GM23338 (cell line): ENCODE measurements at regions not wholly inside any gene's neighbourhood (a gene's known extent, or its start where the extent isn't known, plus 50 kb on each side); places are given as distances from the start of the nearest gene placed in this dataset.

Experiments used
- ATAC-seq: fragments of 200-7000 bp; cut with Tn5 transposase; 3 replicates; pipeline ENCODE4 v1.9.1; 2020
- DNase-seq: peaks from one replicate; pipeline ENCODE4 v3.0.0-alpha.2; 2015; ENCODE audit warnings: low spot score
- H2AFZ ChIP-seq: fragments of 200-600 bp; sonication (generic); 2 replicates; pipeline ENCODE4 v1.8.0; 2016; ENCODE audit warnings: antibody characterized with exemption, mild to moderate bottlenecking, moderate library complexity
- H3F3A ChIP-seq: fragments of 200-600 bp; sonication (generic); replicated peaks from 2 replicates; pipeline ENCODE4 v1.8.0; 2017; ENCODE audit warnings: antibody characterized with exemption, mixed run types, low read depth
- H3K27ac ChIP-seq: fragments of 200-600 bp; sonication (generic); 2 replicates; pipeline ENCODE4 v1.6.1; 2016; ENCODE audit warnings: low read depth
- H3K27me3 ChIP-seq: fragments of 200-600 bp; sonication (generic); 2 replicates; pipeline ENCODE4 v1.8.0; 2016; ENCODE audit warnings: mild to moderate bottlenecking, mixed run types, moderate library complexity; ENCODE audit not compliant: insufficient read depth
- H3K36me3 ChIP-seq: fragments of 200-600 bp; sonication (generic); 2 replicates; pipeline ENCODE4 v1.8.0; 2016; ENCODE audit warnings: mild to moderate bottlenecking; ENCODE audit not compliant: insufficient read depth
- H3K4me1 ChIP-seq: fragments of 200-600 bp; sonication (generic); 2 replicates; pipeline ENCODE4 v1.8.0; 2016; ENCODE audit warnings: mild to moderate bottlenecking, moderate library complexity; ENCODE audit not compliant: insufficient read depth
- H3K4me2 ChIP-seq: fragments of 200-600 bp; sonication (generic); 2 replicates; pipeline ENCODE4 v1.7.1; 2017; ENCODE audit warnings: mixed run types
- H3K4me3 ChIP-seq: fragments of 200-600 bp; sonication (generic); 2 replicates; pipeline ENCODE4 v1.6.1; 2016; ENCODE audit warnings: mixed run types
- H3K79me2 ChIP-seq: fragments of 200-600 bp; sonication (generic); replicated peaks from 2 replicates; pipeline ENCODE4 v1.8.0; 2017; ENCODE audit warnings: mild to moderate bottlenecking; ENCODE audit not compliant: insufficient read depth
- H3K9me2 ChIP-seq: fragments of 200-600 bp; sonication (generic); 2 replicates; pipeline ENCODE4 v1.8.0; 2017; ENCODE audit not compliant: insufficient read depth
- H4K20me1 ChIP-seq: fragments of 200-600 bp; sonication (generic); replicated peaks from 2 replicates; pipeline ENCODE4 v1.8.0; 2017; ENCODE audit warnings: mild to moderate bottlenecking; ENCODE audit not compliant: insufficient read depth
- H3K27ac Mint-ChIP-seq: 2 replicates; pipeline ENCODE4 v1.8.0; 2020; ENCODE audit warnings: inconsistent platforms, mild to moderate bottlenecking, moderate library complexity, mixed read lengths
- H3K27me3 Mint-ChIP-seq: 3 replicates; pipeline ENCODE4 v1.8.0; 2022; ENCODE audit warnings: low read depth, mild to moderate bottlenecking, moderate library complexity, mixed read lengths, inconsistent platforms; ENCODE audit not compliant: insufficient read depth, poor library complexity
- H3K36me3 Mint-ChIP-seq: 3 replicates; pipeline ENCODE4 v1.8.0; 2021; ENCODE audit warnings: low read depth, mild to moderate bottlenecking, inconsistent platforms, moderate library complexity, mixed read lengths
- H3K4me1 Mint-ChIP-seq: 3 replicates; pipeline ENCODE4 v1.8.0; 2020; ENCODE audit warnings: mild to moderate bottlenecking, inconsistent platforms, mixed read lengths
- H3K4me3 Mint-ChIP-seq: 3 replicates; pipeline ENCODE4 v1.8.0; 2021; ENCODE audit warnings: moderate library complexity, mild to moderate bottlenecking, inconsistent platforms, mixed read lengths
- H3K9me3 Mint-ChIP-seq: 3 replicates; pipeline ENCODE4 v1.8.0; 2020; ENCODE audit warnings: moderate library complexity, mild to moderate bottlenecking, inconsistent platforms, mixed read lengths
- EZH2 ChIP-seq: fragments of 200-600 bp; sonication (generic); IDR thresholded peaks from one replicate; pipeline ENCODE4 v1.8.0; 2017; ENCODE audit warnings: antibody characterized with exemption, mild to moderate bottlenecking, low read depth; ENCODE audit not compliant: unreplicated experiment
- EZH2phosphoT487 ChIP-seq: fragments of 200-600 bp; sonication (generic); IDR thresholded peaks from one replicate; pipeline ENCODE4 v1.8.1; 2018; ENCODE audit warnings: antibody characterized with exemption; ENCODE audit not compliant: unreplicated experiment
- JUNB ChIP-seq: IDR thresholded peaks from one replicate; pipeline ENCODE4 v1.6.1; 2016; ENCODE audit warnings: antibody characterized with exemption; ENCODE audit not compliant: unreplicated experiment
- NANOG ChIP-seq: IDR thresholded peaks from 2 replicates; pipeline ENCODE4 v1.6.1; 2016; ENCODE audit warnings: antibody characterized with exemption, borderline replicate concordance
- POLR2AphosphoS5 ChIP-seq: IDR thresholded peaks from 2 replicates; pipeline ENCODE4 v1.6.1; 2016; ENCODE audit warnings: antibody characterized with exemption, low read depth
- TF ChIP-seq, protein P1 (sequence below): fragments of 250-450 bp; sonication (Bioruptor Pico); IDR thresholded peaks from 2 replicates; pipeline ENCODE4 v1.5.0; 2020; ENCODE audit warnings: mild to moderate bottlenecking, moderate library complexity
- TF ChIP-seq, protein P2 (sequence below): IDR thresholded peaks from 2 replicates; pipeline ENCODE4 v1.6.1; 2016; ENCODE audit warnings: antibody characterized with exemption
- TF ChIP-seq, protein P3 (sequence below): IDR thresholded peaks from one replicate; pipeline ENCODE4 v1.6.1; 2018; ENCODE audit warnings: antibody characterized with exemption; ENCODE audit not compliant: unreplicated experiment

DNA sequence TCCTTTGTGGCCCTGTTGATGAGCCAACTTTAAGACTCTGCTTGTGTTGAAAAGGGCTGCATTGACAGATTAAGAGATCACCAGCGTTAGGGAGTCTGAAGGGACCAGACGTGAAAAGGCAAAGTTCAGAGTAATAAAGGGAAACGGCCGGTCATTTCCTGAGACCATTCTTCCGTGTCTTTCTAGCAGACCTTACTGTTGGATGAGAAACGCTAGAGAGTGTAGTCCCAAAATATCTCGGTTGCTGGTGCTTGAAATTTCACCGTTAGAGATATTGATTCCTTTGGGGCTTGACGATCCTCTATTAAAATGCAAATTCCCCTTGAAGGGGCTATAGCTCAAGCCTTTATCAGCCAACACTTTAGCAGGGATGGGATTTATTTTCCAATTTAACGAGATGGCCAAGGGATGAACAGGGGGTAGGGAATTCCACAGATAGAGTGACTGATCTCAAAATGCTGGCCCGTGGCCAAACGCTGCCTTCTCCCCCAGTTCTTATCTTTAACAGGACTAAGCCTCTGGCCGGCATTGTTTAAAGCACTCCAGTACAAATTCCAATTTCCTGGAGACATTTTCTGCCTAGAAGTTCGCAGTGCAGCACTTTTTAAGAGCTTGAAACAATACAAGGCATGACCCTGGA is 250.4 kb downstream of the TJP1 start (continued):
- TF ChIP-seq, protein P1, sequence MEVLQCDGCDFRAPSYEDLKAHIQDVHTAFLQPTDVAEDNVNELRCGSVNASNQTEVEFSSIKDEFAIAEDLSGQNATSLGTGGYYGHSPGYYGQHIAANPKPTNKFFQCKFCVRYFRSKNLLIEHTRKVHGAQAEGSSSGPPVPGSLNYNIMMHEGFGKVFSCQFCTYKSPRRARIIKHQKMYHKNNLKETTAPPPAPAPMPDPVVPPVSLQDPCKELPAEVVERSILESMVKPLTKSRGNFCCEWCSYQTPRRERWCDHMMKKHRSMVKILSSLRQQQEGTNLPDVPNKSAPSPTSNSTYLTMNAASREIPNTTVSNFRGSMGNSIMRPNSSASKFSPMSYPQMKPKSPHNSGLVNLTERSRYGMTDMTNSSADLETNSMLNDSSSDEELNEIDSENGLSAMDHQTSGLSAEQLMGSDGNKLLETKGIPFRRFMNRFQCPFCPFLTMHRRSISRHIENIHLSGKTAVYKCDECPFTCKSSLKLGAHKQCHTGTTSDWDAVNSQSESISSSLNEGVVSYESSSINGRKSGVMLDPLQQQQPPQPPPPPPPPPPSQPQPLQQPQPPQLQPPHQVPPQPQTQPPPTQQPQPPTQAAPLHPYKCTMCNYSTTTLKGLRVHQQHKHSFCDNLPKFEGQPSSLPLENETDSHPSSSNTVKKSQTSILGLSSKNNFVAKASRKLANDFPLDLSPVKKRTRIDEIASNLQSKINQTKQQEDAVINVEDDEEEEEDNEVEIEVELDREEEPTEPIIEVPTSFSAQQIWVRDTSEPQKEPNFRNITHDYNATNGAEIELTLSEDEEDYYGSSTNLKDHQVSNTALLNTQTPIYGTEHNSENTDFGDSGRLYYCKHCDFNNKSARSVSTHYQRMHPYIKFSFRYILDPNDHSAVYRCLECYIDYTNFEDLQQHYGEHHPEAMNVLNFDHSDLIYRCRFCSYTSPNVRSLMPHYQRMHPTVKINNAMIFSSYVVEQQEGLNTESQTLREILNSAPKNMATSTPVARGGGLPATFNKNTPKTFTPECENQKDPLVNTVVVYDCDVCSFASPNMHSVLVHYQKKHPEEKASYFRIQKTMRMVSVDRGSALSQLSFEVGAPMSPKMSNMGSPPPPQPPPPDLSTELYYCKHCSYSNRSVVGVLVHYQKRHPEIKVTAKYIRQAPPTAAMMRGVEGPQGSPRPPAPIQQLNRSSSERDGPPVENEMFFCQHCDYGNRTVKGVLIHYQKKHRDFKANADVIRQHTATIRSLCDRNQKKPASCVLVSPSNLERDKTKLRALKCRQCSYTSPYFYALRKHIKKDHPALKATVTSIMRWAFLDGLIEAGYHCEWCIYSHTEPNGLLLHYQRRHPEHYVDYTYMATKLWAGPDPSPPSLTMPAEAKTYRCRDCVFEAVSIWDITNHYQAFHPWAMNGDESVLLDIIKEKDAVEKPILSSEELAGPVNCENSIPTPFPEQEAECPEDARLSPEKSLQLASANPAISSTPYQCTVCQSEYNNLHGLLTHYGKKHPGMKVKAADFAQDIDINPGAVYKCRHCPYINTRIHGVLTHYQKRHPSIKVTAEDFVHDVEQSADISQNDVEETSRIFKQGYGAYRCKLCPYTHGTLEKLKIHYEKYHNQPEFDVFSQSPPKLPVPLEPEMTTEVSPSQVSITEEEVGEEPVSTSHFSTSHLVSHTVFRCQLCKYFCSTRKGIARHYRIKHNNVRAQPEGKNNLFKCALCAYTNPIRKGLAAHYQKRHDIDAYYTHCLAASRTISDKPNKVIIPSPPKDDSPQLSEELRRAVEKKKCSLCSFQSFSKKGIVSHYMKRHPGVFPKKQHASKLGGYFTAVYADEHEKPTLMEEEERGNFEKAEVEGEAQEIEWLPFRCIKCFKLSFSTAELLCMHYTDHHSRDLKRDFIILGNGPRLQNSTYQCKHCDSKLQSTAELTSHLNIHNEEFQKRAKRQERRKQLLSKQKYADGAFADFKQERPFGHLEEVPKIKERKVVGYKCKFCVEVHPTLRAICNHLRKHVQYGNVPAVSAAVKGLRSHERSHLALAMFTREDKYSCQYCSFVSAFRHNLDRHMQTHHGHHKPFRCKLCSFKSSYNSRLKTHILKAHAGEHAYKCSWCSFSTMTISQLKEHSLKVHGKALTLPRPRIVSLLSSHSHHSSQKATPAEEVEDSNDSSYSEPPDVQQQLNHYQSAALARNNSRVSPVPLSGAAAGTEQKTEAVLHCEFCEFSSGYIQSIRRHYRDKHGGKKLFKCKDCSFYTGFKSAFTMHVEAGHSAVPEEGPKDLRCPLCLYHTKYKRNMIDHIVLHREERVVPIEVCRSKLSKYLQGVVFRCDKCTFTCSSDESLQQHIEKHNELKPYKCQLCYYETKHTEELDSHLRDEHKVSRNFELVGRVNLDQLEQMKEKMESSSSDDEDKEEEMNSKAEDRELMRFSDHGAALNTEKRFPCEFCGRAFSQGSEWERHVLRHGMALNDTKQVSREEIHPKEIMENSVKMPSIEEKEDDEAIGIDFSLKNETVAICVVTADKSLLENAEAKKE, result no peak
- TF ChIP-seq JUNB (no peak), EZH2phosphoT487 (no peak), NANOG (no peak)

DNA sequence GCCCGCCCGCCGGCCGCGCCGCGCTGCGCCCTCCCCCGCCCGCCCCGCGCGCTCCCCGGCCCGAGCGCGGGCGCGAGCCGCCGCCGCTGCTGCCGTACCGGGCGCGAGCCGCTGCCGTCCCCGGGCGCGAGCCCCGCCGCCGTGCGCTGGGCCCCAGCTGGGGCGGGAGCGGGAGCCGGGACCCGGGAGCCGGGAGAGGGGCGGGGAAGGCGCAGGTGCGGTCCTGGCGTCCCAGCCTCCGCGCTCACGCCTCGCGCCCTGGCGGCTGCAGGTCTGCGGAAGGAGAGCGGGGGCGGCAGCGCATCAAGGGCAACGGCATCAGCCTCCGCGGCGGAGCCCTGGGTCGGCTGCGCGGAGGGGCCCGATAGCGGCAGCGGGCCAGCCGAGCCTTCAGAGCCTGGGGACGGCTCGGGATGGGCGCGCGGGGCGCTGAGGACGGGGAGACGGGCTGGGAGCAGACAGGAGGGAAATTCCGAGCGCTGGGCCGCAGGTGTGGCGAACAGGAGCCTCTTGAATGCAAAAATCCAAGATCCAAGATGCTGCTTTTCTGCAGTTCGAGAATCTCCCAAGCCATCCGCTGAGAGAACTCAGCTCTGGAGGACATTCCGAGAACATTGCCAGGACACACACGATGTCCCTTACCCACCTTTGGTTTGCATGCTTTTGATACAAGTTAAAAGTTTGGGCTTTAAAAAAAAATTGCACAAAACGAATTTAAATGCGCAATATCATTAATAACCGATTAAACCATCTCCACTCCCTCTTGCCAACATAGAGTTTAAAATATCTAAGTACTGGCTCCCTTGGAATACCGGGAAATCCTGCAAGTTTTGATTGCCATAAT is 251.1 kb downstream of the TJP1 start:
- no peaks in the 10 kb centered on the region for H3K9me3 Mint-ChIP-seq

More for the DNA sequence above, 251.1 kb downstream of the TJP1 start:
- TF ChIP-seq POLR2AphosphoS5, result no peak
- TF ChIP-seq, protein P2, sequence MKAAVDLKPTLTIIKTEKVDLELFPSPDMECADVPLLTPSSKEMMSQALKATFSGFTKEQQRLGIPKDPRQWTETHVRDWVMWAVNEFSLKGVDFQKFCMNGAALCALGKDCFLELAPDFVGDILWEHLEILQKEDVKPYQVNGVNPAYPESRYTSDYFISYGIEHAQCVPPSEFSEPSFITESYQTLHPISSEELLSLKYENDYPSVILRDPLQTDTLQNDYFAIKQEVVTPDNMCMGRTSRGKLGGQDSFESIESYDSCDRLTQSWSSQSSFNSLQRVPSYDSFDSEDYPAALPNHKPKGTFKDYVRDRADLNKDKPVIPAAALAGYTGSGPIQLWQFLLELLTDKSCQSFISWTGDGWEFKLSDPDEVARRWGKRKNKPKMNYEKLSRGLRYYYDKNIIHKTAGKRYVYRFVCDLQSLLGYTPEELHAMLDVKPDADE, result no peak
- peak; percentile 53 for TF ChIP-seq EZH2
- TF ChIP-seq, protein P3, sequence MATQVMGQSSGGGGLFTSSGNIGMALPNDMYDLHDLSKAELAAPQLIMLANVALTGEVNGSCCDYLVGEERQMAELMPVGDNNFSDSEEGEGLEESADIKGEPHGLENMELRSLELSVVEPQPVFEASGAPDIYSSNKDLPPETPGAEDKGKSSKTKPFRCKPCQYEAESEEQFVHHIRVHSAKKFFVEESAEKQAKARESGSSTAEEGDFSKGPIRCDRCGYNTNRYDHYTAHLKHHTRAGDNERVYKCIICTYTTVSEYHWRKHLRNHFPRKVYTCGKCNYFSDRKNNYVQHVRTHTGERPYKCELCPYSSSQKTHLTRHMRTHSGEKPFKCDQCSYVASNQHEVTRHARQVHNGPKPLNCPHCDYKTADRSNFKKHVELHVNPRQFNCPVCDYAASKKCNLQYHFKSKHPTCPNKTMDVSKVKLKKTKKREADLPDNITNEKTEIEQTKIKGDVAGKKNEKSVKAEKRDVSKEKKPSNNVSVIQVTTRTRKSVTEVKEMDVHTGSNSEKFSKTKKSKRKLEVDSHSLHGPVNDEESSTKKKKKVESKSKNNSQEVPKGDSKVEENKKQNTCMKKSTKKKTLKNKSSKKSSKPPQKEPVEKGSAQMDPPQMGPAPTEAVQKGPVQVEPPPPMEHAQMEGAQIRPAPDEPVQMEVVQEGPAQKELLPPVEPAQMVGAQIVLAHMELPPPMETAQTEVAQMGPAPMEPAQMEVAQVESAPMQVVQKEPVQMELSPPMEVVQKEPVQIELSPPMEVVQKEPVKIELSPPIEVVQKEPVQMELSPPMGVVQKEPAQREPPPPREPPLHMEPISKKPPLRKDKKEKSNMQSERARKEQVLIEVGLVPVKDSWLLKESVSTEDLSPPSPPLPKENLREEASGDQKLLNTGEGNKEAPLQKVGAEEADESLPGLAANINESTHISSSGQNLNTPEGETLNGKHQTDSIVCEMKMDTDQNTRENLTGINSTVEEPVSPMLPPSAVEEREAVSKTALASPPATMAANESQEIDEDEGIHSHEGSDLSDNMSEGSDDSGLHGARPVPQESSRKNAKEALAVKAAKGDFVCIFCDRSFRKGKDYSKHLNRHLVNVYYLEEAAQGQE, result no peak
- Histone ChIP-seq H2AFZ (peak overlapping the region; percentile 84), H3K4me3 (peak overlapping the region; percentile 70), H3K27ac (no peak overlapping the region), H3K27me3 (peaks cover 39% of the 10 kb centered on the region), H3K79me2 (peaks cover 13% of the 10 kb centered on the region), H3K4me2 (peak overlapping the region; percentile 99), H3F3A (peaks cover 7% of the 10 kb centered on the region), H3K4me1 (peaks cover 24% of the 10 kb centered on the region), H3K36me3 (no peaks in the 10 kb centered on the region), H4K20me1 (no peaks in the 10 kb centered on the region), H3K9me2 (no peaks in the 10 kb centered on the region)
- H3K4me3 Mint-ChIP-seq, result peak overlapping the region; percentile 72
- no peak overlapping the region for H3K27ac Mint-ChIP-seq
- peaks cover 35% of the 10 kb centered on the region for H3K27me3 Mint-ChIP-seq
- DNase-seq (peak; percentile 84), ATAC-seq (peak; percentile 80)
- peaks cover 3% of the 10 kb centered on the region; the same call in 1 of the 3 replicates for H3K36me3 Mint-ChIP-seq
- H3K4me1 Mint-ChIP-seq, result peaks cover 34% of the 10 kb centered on the region
